ENCODE measurements at regions not wholly inside any gene's neighbourhood (a gene's known extent, or its start where the extent isn't known, plus 50 kb on each side); places are given as distances from the start of the nearest gene placed in this dataset.

DNA sequence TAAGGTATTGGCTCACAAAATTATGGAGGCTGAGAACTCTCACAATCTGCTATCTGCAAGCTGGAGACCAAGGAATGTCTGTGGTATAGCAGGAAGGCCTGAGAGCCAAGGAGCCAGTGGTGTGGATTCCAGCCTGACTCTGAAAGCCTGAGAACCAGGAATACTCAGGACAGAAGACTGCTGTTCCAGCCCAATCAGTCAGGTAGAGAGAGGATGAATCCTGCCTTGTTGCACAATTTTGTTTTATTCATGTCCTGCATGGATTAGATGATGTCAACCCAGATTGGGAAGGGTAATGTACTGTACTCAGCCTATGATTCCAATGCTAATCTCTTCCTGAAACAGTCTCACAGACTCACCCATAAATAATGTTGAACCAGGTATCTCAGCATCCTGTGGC lies 312.4 kb upstream of the KCNMB2 start:
- no peak for TF ChIP-seq ZFX (IDR thresholded peaks at IDR 0.05)
- TF ChIP-seq, protein P1, sequence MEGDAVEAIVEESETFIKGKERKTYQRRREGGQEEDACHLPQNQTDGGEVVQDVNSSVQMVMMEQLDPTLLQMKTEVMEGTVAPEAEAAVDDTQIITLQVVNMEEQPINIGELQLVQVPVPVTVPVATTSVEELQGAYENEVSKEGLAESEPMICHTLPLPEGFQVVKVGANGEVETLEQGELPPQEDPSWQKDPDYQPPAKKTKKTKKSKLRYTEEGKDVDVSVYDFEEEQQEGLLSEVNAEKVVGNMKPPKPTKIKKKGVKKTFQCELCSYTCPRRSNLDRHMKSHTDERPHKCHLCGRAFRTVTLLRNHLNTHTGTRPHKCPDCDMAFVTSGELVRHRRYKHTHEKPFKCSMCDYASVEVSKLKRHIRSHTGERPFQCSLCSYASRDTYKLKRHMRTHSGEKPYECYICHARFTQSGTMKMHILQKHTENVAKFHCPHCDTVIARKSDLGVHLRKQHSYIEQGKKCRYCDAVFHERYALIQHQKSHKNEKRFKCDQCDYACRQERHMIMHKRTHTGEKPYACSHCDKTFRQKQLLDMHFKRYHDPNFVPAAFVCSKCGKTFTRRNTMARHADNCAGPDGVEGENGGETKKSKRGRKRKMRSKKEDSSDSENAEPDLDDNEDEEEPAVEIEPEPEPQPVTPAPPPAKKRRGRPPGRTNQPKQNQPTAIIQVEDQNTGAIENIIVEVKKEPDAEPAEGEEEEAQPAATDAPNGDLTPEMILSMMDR (conservative IDR thresholded peaks at IDR 0.05), result no peak
- H3K27ac ChIP-seq, result no peak overlapping the region

DNA sequence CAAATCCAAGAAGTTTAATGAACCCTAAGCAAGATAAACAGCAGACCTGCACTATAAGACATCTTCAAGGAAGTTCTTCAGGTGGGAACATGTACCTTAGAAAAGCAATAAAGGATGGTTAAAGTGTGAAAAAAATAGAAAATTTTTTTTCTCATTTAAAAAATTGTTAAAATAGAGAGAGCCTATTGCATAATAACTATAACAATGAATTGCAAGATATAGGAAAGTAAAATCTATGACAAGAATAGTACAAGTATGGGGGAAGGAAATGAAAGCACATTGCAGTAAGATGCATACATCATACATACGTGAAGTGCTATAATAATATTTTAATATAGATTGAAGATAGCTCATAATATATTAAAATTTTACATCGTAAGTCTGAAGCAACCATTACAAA lies 310.1 kb upstream of the KCNMB2 start:
- TF ChIP-seq, protein P1 (conservative IDR thresholded peaks at IDR 0.05), result no peak
- TF ChIP-seq ZFX (IDR thresholded peaks at IDR 0.05), result no peak
- no peak overlapping the region for H3K27ac ChIP-seq

DNA sequence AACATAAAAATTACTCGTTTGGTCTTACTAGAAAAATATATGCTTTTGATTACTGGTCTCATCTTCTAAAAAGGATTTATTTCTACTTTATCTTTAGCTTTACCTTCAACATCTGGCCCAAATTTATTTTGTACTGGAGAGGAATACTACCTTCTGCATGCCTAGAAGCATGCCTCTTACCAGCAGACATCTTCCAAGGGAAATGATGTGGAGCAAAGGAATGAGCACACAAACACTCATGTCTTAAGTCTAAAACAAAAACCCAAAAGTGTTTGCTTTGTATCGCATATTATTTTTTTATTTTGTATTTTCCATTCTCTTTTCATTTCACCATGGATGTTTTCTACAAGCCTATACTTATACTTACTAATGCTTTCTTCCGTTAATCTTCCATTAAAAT lies 304.6 kb upstream of the KCNMB2 start:
- TF ChIP-seq ZFX (IDR thresholded peaks at IDR 0.05), result no peak
- H3K27ac ChIP-seq, result no peak overlapping the region

DNA sequence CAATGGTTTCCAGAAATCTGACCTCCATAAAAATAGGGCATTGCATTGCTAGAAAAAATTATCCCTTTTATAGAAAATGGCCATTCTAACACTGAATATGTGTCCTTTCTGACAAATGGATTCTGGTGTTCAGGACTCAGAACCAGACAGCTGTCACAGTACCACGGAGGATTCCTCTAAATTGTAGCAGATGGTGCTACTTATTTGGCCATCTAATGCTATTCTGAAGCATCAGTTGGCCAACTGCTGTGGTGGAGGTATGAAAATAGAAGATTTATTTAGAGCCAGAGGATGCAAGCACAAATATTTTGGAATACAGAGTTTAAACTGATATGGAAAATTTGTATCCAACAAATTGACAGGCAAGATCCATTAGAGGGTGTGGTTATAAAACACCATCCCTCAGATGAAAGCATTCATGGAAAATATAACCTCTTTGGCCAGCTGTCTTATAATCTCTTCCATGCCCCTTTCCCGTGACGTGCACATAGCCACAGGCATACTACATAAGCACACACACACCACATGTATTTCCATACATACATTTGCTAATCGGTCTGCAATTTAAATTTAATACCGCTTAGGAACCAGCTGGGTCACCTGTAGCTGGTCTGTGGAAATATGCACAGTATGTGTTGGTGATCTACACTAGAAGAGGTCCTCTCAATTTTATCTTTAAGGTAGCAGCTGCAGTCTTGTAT lies 302.7 kb upstream of the KCNMB2 start:
- H3K27ac ChIP-seq, result no peak overlapping the region
- TF ChIP-seq, protein P1 (conservative IDR thresholded peaks at IDR 0.05), result no peak
- no peak for TF ChIP-seq ZFX (IDR thresholded peaks at IDR 0.05)

- H3K27ac ChIP-seq, result no peak overlapping the region
- TF ChIP-seq, protein P1 (conservative IDR thresholded peaks at IDR 0.05), result no peak
- TF ChIP-seq ZFX (IDR thresholded peaks at IDR 0.05), result no peak
Observed at GRCh38 chr3:178236555-178237277, 299.5 kb upstream of the KCNMB2 start.

DNA sequence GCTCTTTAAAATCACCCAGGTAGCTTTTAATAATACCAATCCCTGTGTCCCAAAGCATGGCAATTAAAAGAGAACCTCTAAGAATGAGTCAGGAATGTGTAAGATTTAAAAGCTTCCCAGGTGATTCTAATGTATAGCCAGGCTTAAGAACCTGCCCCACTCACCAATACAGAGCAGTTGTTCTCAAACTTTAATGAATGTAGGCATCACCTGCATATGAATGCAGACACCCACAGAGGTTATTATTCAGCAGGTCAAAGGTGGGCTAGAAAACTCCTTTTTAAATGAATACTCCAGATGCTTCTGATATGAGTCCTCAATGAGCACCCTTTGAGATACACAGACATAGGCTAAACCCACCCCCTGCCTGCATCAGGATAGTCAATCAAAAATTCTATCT lies 298.1 kb upstream of the KCNMB2 start:
- TF ChIP-seq ZFX (IDR thresholded peaks at IDR 0.05), result no peak
- TF ChIP-seq, protein P1 (conservative IDR thresholded peaks at IDR 0.05), result no peak
- no peak overlapping the region for H3K27ac ChIP-seq

GRCh38 chr3:178244733-178245709 lies 291.2 kb upstream of the KCNMB2 start:
- no peak for TF ChIP-seq ZFX (IDR thresholded peaks at IDR 0.05)
- no peak overlapping the region for H3K27ac ChIP-seq

GRCh38 chr3:178246004-178246403 lies 290.2 kb upstream of the KCNMB2 start:
- TF ChIP-seq, protein P1 (conservative IDR thresholded peaks at IDR 0.05), result no peak
- no peak for TF ChIP-seq ZFX (IDR thresholded peaks at IDR 0.05)
- H3K27ac ChIP-seq, result no peak overlapping the region

Data from C4-2B (cell line).